ENCODE measurements at regions not wholly inside any gene's neighbourhood (a gene's known extent, or its start where the extent isn't known, plus 50 kb on each side); places are given as distances from the start of the nearest gene placed in this dataset.

DNA sequence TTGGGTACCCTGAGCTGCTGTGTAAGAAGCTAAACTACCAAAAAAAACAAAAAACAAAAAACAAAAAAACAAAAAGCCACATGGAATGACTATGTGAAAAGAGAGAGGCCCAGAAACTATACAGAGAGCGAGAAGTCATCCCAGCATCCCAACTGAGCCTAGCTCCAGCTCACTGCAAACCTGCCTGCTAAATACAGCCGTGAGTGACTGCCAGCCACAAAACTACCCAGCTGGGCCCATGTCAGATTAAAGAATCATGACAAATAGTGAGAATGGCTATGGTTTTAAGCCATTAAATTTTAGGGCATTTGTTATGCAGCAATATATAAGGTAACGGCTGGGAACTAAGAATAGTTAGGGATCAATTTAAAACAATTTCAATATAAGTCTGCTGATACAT is 335.1 kb upstream of the PDE4D start (continued):
- TF ChIP-seq EED (IDR thresholded peaks at IDR 0.05; ENCODE audit: low read depth) (no peak), CHD2 (IDR thresholded peaks at IDR 0.05; ENCODE audit: borderline replicate concordance, low read depth, low read length) (no peak), ATF2 (IDR thresholded peaks at IDR 0.05; ENCODE audit: low read length) (no peak), KDM1A (IDR thresholded peaks at IDR 0.05; ENCODE audit: borderline replicate concordance) (no peak)

DNA sequence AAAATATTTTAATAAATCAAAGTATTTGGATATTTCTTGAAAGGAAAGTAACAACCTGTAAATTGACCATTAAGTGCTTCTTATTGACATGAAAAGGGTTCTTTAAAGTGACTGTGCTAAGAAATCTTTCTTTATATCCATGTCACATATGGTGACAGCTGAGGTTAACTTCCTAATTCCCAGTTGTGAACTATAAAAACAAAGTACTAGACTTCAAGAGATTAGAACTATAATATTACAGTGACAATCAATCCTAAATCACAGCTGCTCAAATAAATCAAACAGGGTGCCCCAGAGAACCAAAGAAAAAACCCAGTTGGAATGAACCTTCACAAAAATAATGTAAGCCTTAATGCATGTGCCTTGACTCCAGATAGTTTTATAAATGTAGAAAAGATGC is 332.6 kb upstream of the PDE4D start:
- Histone ChIP-seq H3K4me2 (ENCODE audit: control insufficient read depth, insufficient read depth) (no peak overlapping the region), H3K27me3 (replicated peaks in 1 of 2; ENCODE audit: control insufficient read depth in 2 of 2, insufficient read depth in 2 of 2, low read length in 1 of 2) (no peaks in the 10 kb centered on the region), H3K4me1 (ENCODE audit: control insufficient read depth, insufficient read depth, low read length) (no peaks in the 10 kb centered on the region), H3K4me3 (no peak overlapping the region), H3K9ac (ENCODE audit: control insufficient read depth, insufficient read depth, low read length) (no peak overlapping the region), H3K79me2 (ENCODE audit: control insufficient read depth, insufficient read depth, low read length) (no peaks in the 10 kb centered on the region), H2AFZ (ENCODE audit: control insufficient read depth, low read depth, low read length) (no peak overlapping the region), H3K9me3 (replicated peaks; ENCODE audit: control insufficient read depth, insufficient read depth, low read length) (no peaks in the 10 kb centered on the region), H4K20me1 (ENCODE audit: control insufficient read depth, insufficient read depth) (no peaks in the 10 kb centered on the region), H3K36me3 (ENCODE audit: control insufficient read depth in 2 of 2, insufficient read depth in 2 of 2, low read length in 1 of 2) (no peaks in the 10 kb centered on the region), H3K27ac (ENCODE audit: control insufficient read depth, insufficient read depth) (no peak overlapping the region)
- BruUV-seq (replicated peaks): no TSS peak
- intact Hi-C loops (cut with micrococcal nuclease; ENCODE audit: unreplicated experiment) (no loop called here), in situ Hi-C loops (cut with MboI) (no loop called here)
- TF ChIP-seq FOXK2 (IDR thresholded peaks at IDR 0.05) (no peak), BCLAF1 (IDR thresholded peaks at IDR 0.05) (no peak), ZBTB33 (IDR thresholded peaks at IDR 0.05) (no peak), POLR2AphosphoS5 (IDR thresholded peaks at IDR 0.05; ENCODE audit: low read length) (no peak), HCFC1 (IDR thresholded peaks at IDR 0.05; ENCODE audit: low read length) (no peak), POU2F2 (IDR thresholded peaks at IDR 0.05; ENCODE audit: borderline replicate concordance, low read depth, low read length) (no peak), SMAD1 (IDR thresholded peaks at IDR 0.05; ENCODE audit: low read depth, partially characterized antibody) (no peak), RCOR1 (conservative IDR thresholded peaks at IDR 0.05; ENCODE audit: low read depth, low read length) (no peak), CREB1 (IDR thresholded peaks at IDR 0.05; ENCODE audit: low read depth) (no peak), STAT3 (IDR thresholded peaks at IDR 0.05; ENCODE audit: low read depth, low read length) (no peak)
- TF ChIP-seq, protein P1, sequence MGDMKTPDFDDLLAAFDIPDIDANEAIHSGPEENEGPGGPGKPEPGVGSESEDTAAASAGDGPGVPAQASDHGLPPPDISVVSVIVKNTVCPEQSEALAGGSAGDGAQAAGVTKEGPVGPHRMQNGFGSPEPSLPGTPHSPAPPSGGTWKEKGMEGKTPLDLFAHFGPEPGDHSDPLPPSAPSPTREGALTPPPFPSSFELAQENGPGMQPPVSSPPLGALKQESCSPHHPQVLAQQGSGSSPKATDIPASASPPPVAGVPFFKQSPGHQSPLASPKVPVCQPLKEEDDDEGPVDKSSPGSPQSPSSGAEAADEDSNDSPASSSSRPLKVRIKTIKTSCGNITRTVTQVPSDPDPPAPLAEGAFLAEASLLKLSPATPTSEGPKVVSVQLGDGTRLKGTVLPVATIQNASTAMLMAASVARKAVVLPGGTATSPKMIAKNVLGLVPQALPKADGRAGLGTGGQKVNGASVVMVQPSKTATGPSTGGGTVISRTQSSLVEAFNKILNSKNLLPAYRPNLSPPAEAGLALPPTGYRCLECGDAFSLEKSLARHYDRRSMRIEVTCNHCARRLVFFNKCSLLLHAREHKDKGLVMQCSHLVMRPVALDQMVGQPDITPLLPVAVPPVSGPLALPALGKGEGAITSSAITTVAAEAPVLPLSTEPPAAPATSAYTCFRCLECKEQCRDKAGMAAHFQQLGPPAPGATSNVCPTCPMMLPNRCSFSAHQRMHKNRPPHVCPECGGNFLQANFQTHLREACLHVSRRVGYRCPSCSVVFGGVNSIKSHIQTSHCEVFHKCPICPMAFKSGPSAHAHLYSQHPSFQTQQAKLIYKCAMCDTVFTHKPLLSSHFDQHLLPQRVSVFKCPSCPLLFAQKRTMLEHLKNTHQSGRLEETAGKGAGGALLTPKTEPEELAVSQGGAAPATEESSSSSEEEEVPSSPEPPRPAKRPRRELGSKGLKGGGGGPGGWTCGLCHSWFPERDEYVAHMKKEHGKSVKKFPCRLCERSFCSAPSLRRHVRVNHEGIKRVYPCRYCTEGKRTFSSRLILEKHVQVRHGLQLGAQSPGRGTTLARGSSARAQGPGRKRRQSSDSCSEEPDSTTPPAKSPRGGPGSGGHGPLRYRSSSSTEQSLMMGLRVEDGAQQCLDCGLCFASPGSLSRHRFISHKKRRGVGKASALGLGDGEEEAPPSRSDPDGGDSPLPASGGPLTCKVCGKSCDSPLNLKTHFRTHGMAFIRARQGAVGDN (IDR thresholded peaks at IDR 0.05): no peak
- ATAC-seq: no peak
- no peak for FAIRE-seq
- SMC1A ChIA-PET (ENCODE audit: uncharacterized antibody, unreplicated experiment): interaction anchor here (1.0 kb wide), 1 partner anchor 21 kb away, joined by 3 read pairs; no protein-coding TSS in a partner anchor
- CTCF ChIA-PET: no interaction called here
- RAD21 ChIA-PET (ENCODE audit: unreplicated experiment): no interaction called here
- DNase-seq (ENCODE audit: low read depth, low spot score): no peak
- POLR2A ChIA-PET: no interaction called here
